AG04449 (cell line): ENCODE measurements at regions not wholly inside any gene's neighbourhood (a gene's known extent, or its start where the extent isn't known, plus 50 kb on each side); places are given as distances from the start of the nearest gene placed in this dataset.
A peak's percentile ranks its signal among the peaks of the same experiment; 100 is the strongest.

Experiments
- CTCF ChIA-PET: fragments of 350-600 bp; formaldehyde crosslinking; extraction: SDS; loops from one replicate; lab custom pipeline; 2021; ENCODE audit warnings: antibody characterized with exemption; lab: Yijun Ruan, JAX
- POLR2A ChIA-PET: fragments of 400-600, 350-600 bp; formaldehyde crosslinking; extraction: SDS; loops from one replicate; lab custom pipeline; 2020; ENCODE audit warnings: antibody characterized with exemption, inconsistent platforms; lab: Yijun Ruan, JAX
- DNase-seq: peaks from one replicate; pipeline ENCODE4 v3.0.0-alpha.2; 2010; ENCODE audit warnings: low read depth, low spot score
- H3K4me3 ChIP-seq: 2 replicates; pipeline ENCODE4 v1.5.1; 2011; ENCODE audit warnings: low read depth, mild to moderate bottlenecking, control low read depth, low read length
- CTCF ChIP-seq: IDR thresholded peaks from one replicate; pipeline ENCODE4 v1.5.1; 2011; ENCODE audit warnings: mild to moderate bottlenecking, moderate library complexity, low read length, control low read depth, inconsistent platforms; ENCODE audit not compliant: insufficient read depth; ENCODE audit errors: missing control alignments

DNA sequence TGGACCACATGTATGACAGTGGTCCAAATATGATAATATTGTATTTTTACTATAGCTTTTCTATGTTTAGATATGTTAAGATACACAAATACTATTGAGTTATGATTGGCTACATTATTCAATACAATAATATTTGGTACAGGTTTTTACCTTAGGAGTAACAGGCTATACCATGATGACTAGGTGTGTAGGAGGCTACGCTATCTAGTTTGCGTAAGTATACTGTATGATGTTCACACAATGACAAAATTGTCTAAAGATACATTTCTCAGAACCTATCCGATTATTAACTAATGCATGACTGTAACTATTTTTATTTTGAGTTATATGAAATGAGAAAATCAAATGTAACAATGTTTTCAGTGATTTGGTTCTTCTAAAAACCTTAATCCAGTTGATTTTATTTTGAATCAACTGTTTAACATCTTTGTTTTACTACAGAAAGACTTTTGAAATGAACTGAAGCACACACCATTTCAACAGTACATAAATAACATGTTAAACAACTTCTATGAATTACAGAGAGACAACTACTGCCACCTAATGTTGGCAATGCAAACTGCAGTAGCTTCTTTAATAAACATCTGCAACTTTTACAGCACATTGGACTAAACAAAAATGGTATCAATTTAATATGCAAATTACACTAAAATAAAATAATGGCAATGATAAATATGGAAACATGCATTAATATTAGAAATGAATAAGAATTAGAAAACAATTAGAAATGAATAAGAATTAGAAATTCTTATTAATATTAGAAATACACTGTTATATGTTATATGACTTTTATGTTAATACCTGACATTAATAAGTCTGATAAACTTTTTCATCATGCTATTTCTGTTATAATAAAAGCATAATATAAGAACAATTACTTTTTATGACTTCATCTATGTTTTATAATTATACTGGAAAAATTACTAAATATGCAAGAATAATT, 255.7 kb downstream of the MBNL1 start:
- H3K4me3 ChIP-seq, result no peak overlapping the region
- DNase-seq, result peak; percentile 23
- CTCF ChIA-PET, result interaction anchor here (0.9 to 4.1 kb wide), 16 partner anchors 9 to 452 kb away, joined by 3 to 28 read pairs (median 4); no protein-coding TSS in a partner anchor
- POLR2A ChIA-PET, result no interaction called here
- TF ChIP-seq CTCF, result peak; percentile 61

DNA sequence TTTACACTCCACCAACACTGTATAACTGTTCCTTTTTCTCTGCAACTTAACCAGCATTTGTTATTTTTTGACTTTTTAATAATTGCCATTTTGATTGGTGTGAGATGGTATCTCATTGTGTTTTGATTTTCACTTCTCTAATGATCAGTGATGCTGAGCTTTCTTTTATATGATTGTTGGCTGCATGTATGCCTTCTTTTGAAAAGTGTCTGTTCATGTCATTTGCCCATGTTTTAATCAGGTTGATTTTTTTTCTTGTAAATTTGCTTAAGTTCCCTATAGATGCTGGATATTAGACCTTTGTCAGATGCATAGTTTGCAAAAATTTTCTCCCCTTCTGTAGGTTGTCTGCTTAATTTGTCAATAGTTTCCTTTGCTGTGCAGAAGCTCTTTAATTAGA, 263.0 kb downstream of the MBNL1 start:
- no peak for TF ChIP-seq CTCF
- DNase-seq, result no peak
- POLR2A ChIA-PET, result no interaction called here
- H3K4me3 ChIP-seq, result no peak overlapping the region
- CTCF ChIA-PET, result interaction anchor here (3.3 kb wide), 1 partner anchor 7 kb away, joined by 23 read pairs; no protein-coding TSS in a partner anchor

- TF ChIP-seq CTCF, result no peak
- DNase-seq, result no peak
- ChIA-PET CTCF (interaction anchor here (1.7 kb wide), 1 partner anchor 15 kb away, joined by 7 read pairs; no protein-coding TSS in a partner anchor), POLR2A (no interaction called here)
- H3K4me3 ChIP-seq, result no peak overlapping the region
These were observed 269.8 kb downstream of the MBNL1 start for GRCh38 chr3:152538518-152538917.

DNA sequence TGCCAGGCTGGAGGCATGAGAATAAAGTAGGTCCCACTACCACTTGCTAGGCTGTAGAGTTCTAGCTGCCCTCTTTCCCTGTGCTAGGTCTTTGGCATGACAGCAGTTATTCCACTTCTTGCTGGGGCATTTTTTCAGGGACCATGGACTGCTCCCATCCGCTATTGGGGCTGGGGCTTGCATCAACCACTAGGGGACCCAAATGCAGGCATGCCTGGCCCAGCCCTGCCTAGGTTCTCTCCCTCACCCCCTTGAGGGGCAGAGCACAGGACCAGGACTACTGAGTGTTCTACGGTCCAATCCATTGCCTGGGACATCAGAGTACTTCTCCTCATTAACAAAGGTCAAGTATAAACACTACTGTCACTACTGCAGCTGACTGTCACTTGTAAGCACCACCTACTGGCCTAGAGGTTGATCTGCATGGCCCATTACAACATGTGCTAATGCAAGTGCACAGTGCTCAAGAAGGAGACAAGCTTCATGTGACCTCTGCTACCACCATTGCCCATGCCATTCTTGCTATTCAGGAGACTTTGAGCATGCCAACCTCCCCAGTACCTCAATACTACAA, 270.5 kb downstream of the MBNL1 start:
- H3K4me3 ChIP-seq, result no peak overlapping the region
- no peak for TF ChIP-seq CTCF
- ChIA-PET CTCF (interaction anchor here (1.2 to 1.7 kb wide), 2 partner anchors 15 to 35 kb away, joined by 3 to 7 read pairs; no protein-coding TSS in a partner anchor), POLR2A (no interaction called here)
- DNase-seq, result no peak

DNA sequence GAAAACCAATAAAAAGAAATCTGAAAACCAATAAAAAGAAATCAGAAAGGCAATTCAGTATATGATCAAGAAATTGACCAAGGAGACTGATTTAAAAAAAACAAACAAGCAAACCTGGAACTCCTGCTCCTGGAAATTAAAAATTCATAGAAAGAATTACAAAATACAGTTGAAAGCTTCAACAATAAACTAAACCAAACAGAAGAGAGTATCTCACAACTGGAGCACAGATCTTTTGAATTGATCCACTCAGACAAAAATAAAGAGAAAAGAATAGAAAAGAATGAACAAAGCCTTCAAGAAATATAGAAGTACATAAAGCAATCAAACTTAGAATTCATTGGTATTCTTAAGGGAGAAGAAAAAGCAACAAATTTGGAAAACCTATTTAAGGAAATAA, 271.4 kb downstream of the MBNL1 start:
- POLR2A ChIA-PET, result no interaction called here
- no peak for TF ChIP-seq CTCF
- DNase-seq, result no peak
- no peak overlapping the region for H3K4me3 ChIP-seq
- CTCF ChIA-PET, result interaction anchor here (1.2 to 1.7 kb wide), 2 partner anchors 16 to 34 kb away, joined by 3 to 7 read pairs; no protein-coding TSS in a partner anchor

DNA sequence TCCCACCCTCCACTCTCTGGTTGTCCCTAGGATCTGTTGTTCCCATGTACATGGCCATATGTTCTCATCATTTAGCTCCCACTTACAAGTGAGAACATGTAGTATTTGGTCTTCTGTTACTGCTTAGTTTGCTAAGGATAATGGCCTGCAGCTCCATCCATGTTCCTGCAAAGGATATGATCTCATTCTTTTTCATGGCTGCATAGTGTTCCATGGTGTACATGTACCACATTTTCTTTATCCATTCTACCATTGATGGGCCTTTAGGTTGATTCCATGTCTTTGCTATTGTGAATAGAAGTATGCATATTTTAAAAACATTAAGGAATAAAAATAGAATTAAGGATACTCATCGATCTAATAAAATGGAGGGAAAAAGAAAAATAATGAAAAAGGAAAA, 278.4 kb downstream of the MBNL1 start:
- TF ChIP-seq CTCF, result no peak
- CTCF ChIA-PET, result interaction anchor here (1.2 kb wide), 1 partner anchor 23 kb away, joined by 4 read pairs; no protein-coding TSS in a partner anchor
- POLR2A ChIA-PET, result no interaction called here

More for the DNA sequence above, 278.4 kb downstream of the MBNL1 start:
- no peak for DNase-seq
- no peak overlapping the region for H3K4me3 ChIP-seq
